ENCODE measurements at regions not wholly inside any gene's neighbourhood (a gene's known extent, or its start where the extent isn't known, plus 50 kb on each side); places are given as distances from the start of the nearest gene placed in this dataset.
"Not testable (repeated sequence)": the region's sequence is repeated elsewhere in the genome, so short reads cannot be mapped to it uniquely, and the experiment has no call there.

DNA sequence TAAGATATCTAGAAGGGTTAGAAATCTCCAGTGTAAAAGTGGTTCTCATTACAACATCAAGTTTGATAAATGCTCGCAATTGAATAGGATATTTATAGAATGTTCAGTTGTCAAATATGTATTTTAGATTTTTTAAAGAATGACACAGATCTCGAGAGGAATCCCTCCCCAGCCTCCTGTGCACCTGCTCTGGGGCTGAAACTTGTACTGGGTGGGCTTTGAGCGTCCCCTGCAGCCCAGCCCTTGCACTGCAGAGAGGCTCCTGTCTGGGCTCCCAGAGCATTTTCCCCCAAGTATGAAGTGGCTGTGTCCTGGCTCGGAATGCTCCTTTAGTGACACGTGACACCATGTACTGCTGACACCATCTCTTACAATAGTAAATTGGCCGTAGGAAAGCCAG, 499.6 kb downstream of the TMEM121 start:
- Histone ChIP-seq H3K9me3 (ENCODE audit: insufficient read depth, low read depth, low read length) (no peaks in the 10 kb centered on the region), H3K4me1 (ENCODE audit: insufficient read depth, low read length) (no peaks in the 10 kb centered on the region), H3K9ac (ENCODE audit: low read length) (no peak overlapping the region), H4K20me1 (ENCODE audit: insufficient read depth, low read length) (no peaks in the 10 kb centered on the region), H3K36me3 (ENCODE audit: insufficient read depth, low read length) (no peaks in the 10 kb centered on the region), H3K27ac (ENCODE audit: low read depth, low read length) (no peak overlapping the region), H3K4me3 (ENCODE audit: insufficient read depth, low read depth, low read length) (no peak overlapping the region), H3K27me3 (ENCODE audit: insufficient read depth, low read length) (no peaks in the 10 kb centered on the region), H3K4me2 (ENCODE audit: low read length) (no peak overlapping the region), H3K79me2 (ENCODE audit: insufficient read depth, low read length) (no peaks in the 10 kb centered on the region), H2AFZ (ENCODE audit: low read depth, low read length) (no peak overlapping the region)
- no peak for DNase-seq (ENCODE audit: low read depth)
- Mint-ChIP-seq H3K9me3 (ENCODE audit: unreplicated experiment) (no peaks in the 10 kb centered on the region), H3K4me3 (ENCODE audit: unreplicated experiment) (no peak overlapping the region), H3K4me1 (ENCODE audit: low read depth, unreplicated experiment) (no peaks in the 10 kb centered on the region), H3K27ac (ENCODE audit: unreplicated experiment) (no peak overlapping the region), H3K36me3 (ENCODE audit: low read depth, unreplicated experiment) (no peaks in the 10 kb centered on the region), H3K27me3 (ENCODE audit: low read depth, unreplicated experiment) (no peaks in the 10 kb centered on the region)
- no peak for FAIRE-seq
- TF ChIP-seq EZH2 (IDR thresholded peaks at IDR 0.05; ENCODE audit: insufficient read depth, low read length) (no peak), CTCF (IDR thresholded peaks at IDR 0.05; ENCODE audit: insufficient read depth, low read depth, low read length) (no peak)

DNA sequence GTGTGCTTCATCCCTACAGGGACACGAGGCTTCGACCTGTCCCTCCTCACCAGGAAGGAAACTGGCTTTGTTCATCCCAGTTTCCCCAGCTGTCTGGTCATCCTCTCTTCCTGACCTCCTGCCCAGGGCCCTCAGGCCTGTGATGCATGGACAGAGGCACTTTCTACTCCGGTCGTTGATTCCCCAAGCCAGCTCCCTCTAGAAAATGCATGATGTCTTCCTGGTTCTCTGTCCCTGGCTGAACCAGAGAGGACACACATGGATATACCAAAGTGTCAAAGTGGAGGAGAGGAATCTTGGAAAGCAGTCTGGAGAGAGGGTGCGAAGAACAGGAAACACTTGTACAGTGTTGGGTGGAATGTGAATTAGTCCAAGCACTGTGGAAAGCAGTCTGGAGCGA, 501.4 kb downstream of the TMEM121 start:
- H3K9me3 ChIP-seq (ENCODE audit: insufficient read depth, low read depth, low read length); H3K79me2 ChIP-seq (ENCODE audit: insufficient read depth, low read length); H2AFZ ChIP-seq (ENCODE audit: low read depth, low read length); H3K27me3 Mint-ChIP-seq (ENCODE audit: low read depth, unreplicated experiment); H4K20me1 ChIP-seq (ENCODE audit: insufficient read depth, low read length); H3K27ac Mint-ChIP-seq (ENCODE audit: unreplicated experiment); DNase-seq (ENCODE audit: low read depth); H3K36me3 Mint-ChIP-seq (ENCODE audit: low read depth, unreplicated experiment); H3K9ac ChIP-seq (ENCODE audit: low read length); H3K4me3 Mint-ChIP-seq (ENCODE audit: unreplicated experiment); H3K4me3 ChIP-seq (ENCODE audit: insufficient read depth, low read depth, low read length); H3K4me2 ChIP-seq (ENCODE audit: low read length); H3K27ac ChIP-seq (ENCODE audit: low read depth, low read length); H3K36me3 ChIP-seq (ENCODE audit: insufficient read depth, low read length); H3K4me1 Mint-ChIP-seq (ENCODE audit: low read depth, unreplicated experiment); H3K9me3 Mint-ChIP-seq (ENCODE audit: unreplicated experiment); FAIRE-seq; H3K4me1 ChIP-seq (ENCODE audit: insufficient read depth, low read length); H3K27me3 ChIP-seq (ENCODE audit: insufficient read depth, low read length): not testable (repeated sequence)

- no peak overlapping the region for H3K4me2 ChIP-seq (ENCODE audit: low read length)
- H3K27me3 Mint-ChIP-seq (ENCODE audit: low read depth, unreplicated experiment): no peaks in the 10 kb centered on the region
- no peak for TF ChIP-seq CTCF (IDR thresholded peaks at IDR 0.05; ENCODE audit: insufficient read depth, low read depth, low read length)
- TF ChIP-seq EZH2 (IDR thresholded peaks at IDR 0.05; ENCODE audit: insufficient read depth, low read length): no peak
- no peak overlapping the region for H2AFZ ChIP-seq (ENCODE audit: low read depth, low read length)
- no peak for DNase-seq (ENCODE audit: low read depth)
- no peak overlapping the region for H3K27ac Mint-ChIP-seq (ENCODE audit: unreplicated experiment)
- H3K4me1 ChIP-seq (ENCODE audit: insufficient read depth, low read length): no peaks in the 10 kb centered on the region
- H3K27me3 ChIP-seq (ENCODE audit: insufficient read depth, low read length): no peaks in the 10 kb centered on the region
- H3K9me3 Mint-ChIP-seq (ENCODE audit: unreplicated experiment): peaks cover 5% of the 10 kb centered on the region
- H3K9ac ChIP-seq (ENCODE audit: low read length): no peak overlapping the region
- H3K36me3 ChIP-seq (ENCODE audit: insufficient read depth, low read length): no peaks in the 10 kb centered on the region
- H3K4me3 Mint-ChIP-seq (ENCODE audit: unreplicated experiment): no peak overlapping the region
- no peaks in the 10 kb centered on the region for H3K79me2 ChIP-seq (ENCODE audit: insufficient read depth, low read length)
- no peak for FAIRE-seq
- no peaks in the 10 kb centered on the region for H4K20me1 ChIP-seq (ENCODE audit: insufficient read depth, low read length)
- no peaks in the 10 kb centered on the region for H3K36me3 Mint-ChIP-seq (ENCODE audit: low read depth, unreplicated experiment)
- H3K4me1 Mint-ChIP-seq (ENCODE audit: low read depth, unreplicated experiment): no peaks in the 10 kb centered on the region
- peaks cover 5% of the 10 kb centered on the region for H3K9me3 ChIP-seq (ENCODE audit: insufficient read depth, low read depth, low read length)
- H3K27ac ChIP-seq (ENCODE audit: low read depth, low read length): no peak overlapping the region
- H3K4me3 ChIP-seq (ENCODE audit: insufficient read depth, low read depth, low read length): no peak overlapping the region
Measured at GRCh38 chr14:106029959-106030358, 503.6 kb downstream of the TMEM121 start.
